ENCODE measurements at regions not wholly inside any gene's neighbourhood (a gene's known extent, or its start where the extent isn't known, plus 50 kb on each side); places are given as distances from the start of the nearest gene placed in this dataset.

- intact Hi-C loops (cut with DNase I) = no loop called here
- Histone ChIP-seq H3K36me3 (no peaks in the 10 kb centered on the region), H3K9me3 (no peaks in the 10 kb centered on the region), H3K27me3 (no peaks in the 10 kb centered on the region), H3K4me1 (no peaks in the 10 kb centered on the region), H3K4me3 (no peak overlapping the region), H3K27ac (no peak overlapping the region)
- no peak for DNase-seq
- 55% methylated on average over 4 of the region's 4 CpGs for WGBS (ENCODE audit: insufficient coverage, low coverage, low lambda C conversion rate, missing lambda C conversion rate)
- TF ChIP-seq CTCF (IDR thresholded peaks at IDR 0.05) (no peak), POLR2A (IDR thresholded peaks at IDR 0.05) (no peak)
- ATAC-seq = no peak
Measured at GRCh38 chr13:32905864-32906180, 110.4 kb upstream of the KL start.

GRCh38 chr13:32907211-32907610 is 109.0 kb upstream of the KL start:
- Histone ChIP-seq H3K36me3 (no peaks in the 10 kb centered on the region), H3K9me3 (no peaks in the 10 kb centered on the region), H3K4me3 (no peak overlapping the region), H3K4me1 (no peaks in the 10 kb centered on the region), H3K27ac (no peak overlapping the region), H3K27me3 (no peaks in the 10 kb centered on the region)
- intact Hi-C loops (cut with DNase I) = no loop called here
- WGBS (ENCODE audit: insufficient coverage, low coverage, low lambda C conversion rate, missing lambda C conversion rate) = 85% methylated on average over 1 of the region's 1 CpG
- TF ChIP-seq CTCF (IDR thresholded peaks at IDR 0.05) (no peak), POLR2A (IDR thresholded peaks at IDR 0.05) (no peak)
- DNase-seq (no peak), ATAC-seq (no peak)

DNA sequence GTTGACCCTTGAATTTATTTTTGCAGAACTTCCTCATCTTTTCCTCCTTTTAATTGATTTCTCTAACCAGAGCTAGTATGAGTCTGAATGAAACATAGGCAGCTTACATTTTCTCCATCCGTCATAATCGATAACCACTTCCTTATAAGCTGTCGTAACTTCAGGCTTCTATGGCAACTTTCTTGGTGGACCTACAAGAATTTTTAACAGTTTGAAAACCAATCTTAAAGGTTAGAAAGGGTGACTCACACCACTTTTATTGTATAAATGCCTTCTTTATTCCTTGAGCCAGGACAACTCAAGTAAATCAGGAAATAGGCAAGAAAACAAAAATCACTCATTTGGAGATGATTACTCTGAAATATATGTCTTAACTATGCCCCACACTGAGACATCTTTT is 105.7 kb upstream of the KL start:
- no peak for TF ChIP-seq POLR2A (IDR thresholded peaks at IDR 0.05)
- TF ChIP-seq CTCF (IDR thresholded peaks at IDR 0.05) = no peak
- intact Hi-C loops (cut with DNase I) = no loop called here
- no peak for ATAC-seq

DNA sequence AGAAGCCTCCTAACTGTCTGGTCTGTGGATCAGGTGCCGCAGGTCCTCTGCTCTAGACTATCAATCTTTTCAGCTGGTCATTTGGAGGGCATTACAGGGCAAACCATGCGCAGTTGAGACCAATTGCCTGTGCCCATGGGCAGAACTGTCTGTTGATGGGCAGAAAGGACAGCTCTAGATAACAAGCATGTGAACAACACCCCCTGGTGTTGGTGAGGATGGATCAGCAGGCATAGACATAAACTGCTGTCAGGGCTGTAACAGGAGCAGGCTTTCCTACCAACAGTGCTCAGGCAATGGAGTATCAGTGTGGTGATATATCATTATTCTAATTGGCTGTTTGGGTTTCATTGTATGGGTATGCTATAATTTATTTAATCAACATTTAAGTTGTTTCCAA is 104.7 kb upstream of the KL start:
- H3K4me1 ChIP-seq = no peaks in the 10 kb centered on the region
- no peaks in the 10 kb centered on the region for H3K36me3 ChIP-seq
- no peak overlapping the region for H3K27ac ChIP-seq
- DNase-seq = no peak
- 83% methylated on average over 1 of the region's 2 CpGs for WGBS (ENCODE audit: insufficient coverage, low coverage, low lambda C conversion rate, missing lambda C conversion rate)
- peak; percentile 48 to 85 (median 83) for ATAC-seq
- no peaks in the 10 kb centered on the region for H3K27me3 ChIP-seq
- no peak for TF ChIP-seq POLR2A (IDR thresholded peaks at IDR 0.05)
- peak; percentile 7 to 53 (median 37) for TF ChIP-seq CTCF (IDR thresholded peaks at IDR 0.05)
- H3K9me3 ChIP-seq = no peaks in the 10 kb centered on the region
- intact Hi-C loops (cut with DNase I) = no loop called here
- H3K4me3 ChIP-seq = no peak overlapping the region

More for the DNA sequence above, 105.7 kb upstream of the KL start:
- no peaks in the 10 kb centered on the region for H3K27me3 ChIP-seq
- H3K4me1 ChIP-seq = no peaks in the 10 kb centered on the region
- no peaks in the 10 kb centered on the region for H3K9me3 ChIP-seq
- 39% methylated on average over 3 of the region's 3 CpGs for WGBS (ENCODE audit: insufficient coverage, low coverage, low lambda C conversion rate, missing lambda C conversion rate)
- no peak for DNase-seq
- H3K27ac ChIP-seq = no peak overlapping the region
- H3K4me3 ChIP-seq = no peak overlapping the region
- H3K36me3 ChIP-seq = no peaks in the 10 kb centered on the region

- no peak overlapping the region for H3K27ac ChIP-seq
- intact Hi-C loops (cut with DNase I) = no loop called here
- no peaks in the 10 kb centered on the region for H3K36me3 ChIP-seq
- H3K4me3 ChIP-seq = no peak overlapping the region
- 20% methylated on average over 1 of the region's 1 CpG for WGBS (ENCODE audit: insufficient coverage, low coverage, low lambda C conversion rate, missing lambda C conversion rate)
- H3K27me3 ChIP-seq = no peaks in the 10 kb centered on the region
- ATAC-seq (no peak), DNase-seq (no peak)
- no peak for TF ChIP-seq CTCF (IDR thresholded peaks at IDR 0.05)
- TF ChIP-seq POLR2A (IDR thresholded peaks at IDR 0.05) = no peak
- H3K9me3 ChIP-seq = no peaks in the 10 kb centered on the region
- no peaks in the 10 kb centered on the region for H3K4me1 ChIP-seq
Measured at GRCh38 chr13:32914686-32915085, 101.5 kb upstream of the KL start.
